H9 (cell line): ENCODE measurements at regions not wholly inside any gene's neighbourhood (a gene's known extent, or its start where the extent isn't known, plus 50 kb on each side); places are given as distances from the start of the nearest gene placed in this dataset.

Source experiments
- DNase-seq: peaks from one replicate; pipeline ENCODE4 v3.0.0-alpha.2; 2017
- H2AFZ ChIP-seq: one replicate; pipeline ENCODE4 v1.6.1; 2013; ENCODE audit warnings: mild to moderate bottlenecking, low read length, control low read depth, moderate library complexity
- H2AK5ac ChIP-seq: 2 replicates; pipeline ENCODE4 v1.6.1; 2013; ENCODE audit warnings: low read length, control low read depth, mixed read lengths; ENCODE audit not compliant: insufficient read length
- H2BK120ac ChIP-seq: one replicate; pipeline ENCODE4 v1.6.1; 2013; ENCODE audit warnings: low read depth, mild to moderate bottlenecking, low read length, control low read depth, inconsistent platforms; ENCODE audit not compliant: poor library complexity, severe bottlenecking
- H2BK12ac ChIP-seq: 2 replicates; pipeline ENCODE4 v1.6.1; 2013; ENCODE audit warnings: low read length, control low read depth, mixed read lengths, low read depth; ENCODE audit not compliant: insufficient read length
- H2BK15ac ChIP-seq: 2 replicates; pipeline ENCODE4 v1.6.1; 2013; ENCODE audit warnings: low read depth, low read length, control low read depth
- H2BK20ac ChIP-seq: one replicate; pipeline ENCODE4 v1.6.1; 2013; ENCODE audit warnings: low read depth, mild to moderate bottlenecking, low read length, control low read depth, inconsistent platforms; ENCODE audit not compliant: poor library complexity, severe bottlenecking
- H2BK5ac ChIP-seq: 2 replicates; pipeline ENCODE4 v1.6.1; 2013; ENCODE audit warnings: low read length, control low read depth, mixed read lengths; ENCODE audit not compliant: insufficient read length
- H3K14ac ChIP-seq: 2 replicates; pipeline ENCODE4 v1.6.1; 2013; ENCODE audit warnings: low read length, control low read depth; ENCODE audit not compliant: insufficient read depth
- H3K18ac ChIP-seq: 2 replicates; pipeline ENCODE4 v1.6.1; 2013; ENCODE audit warnings: low read depth, mild to moderate bottlenecking, mixed read lengths, low read length, control low read depth; ENCODE audit not compliant: insufficient read length
- H3K23ac ChIP-seq: 2 replicates; pipeline ENCODE4 v1.6.1; 2013; ENCODE audit warnings: low read length, control low read depth, mixed read lengths, low read depth; ENCODE audit not compliant: insufficient read length
- H3K23me2 ChIP-seq: 2 replicates; pipeline ENCODE4 v1.6.1; 2013; ENCODE audit warnings: low read depth, mild to moderate bottlenecking, mixed read lengths, low read length, control low read depth; ENCODE audit not compliant: insufficient read length, poor library complexity, severe bottlenecking
- H3K27ac ChIP-seq: 2 replicates; pipeline ENCODE4 v1.5.1; 2013; ENCODE audit warnings: low read length, control low read depth, mixed read lengths, low read depth; ENCODE audit not compliant: insufficient read length
- H3K27me3 ChIP-seq: 2 replicates; pipeline ENCODE4 v1.6.1; 2013; ENCODE audit warnings: low read length, control low read depth, inconsistent platforms; ENCODE audit not compliant: insufficient read depth
- H3K4ac ChIP-seq: 2 replicates; pipeline ENCODE4 v1.6.1; 2013; ENCODE audit warnings: low read depth, mild to moderate bottlenecking, control low read depth, inconsistent platforms, low read length, moderate library complexity
- H3K4me1 ChIP-seq: 2 replicates; pipeline ENCODE4 v1.6.1; 2013; ENCODE audit warnings: low read length, control low read depth, inconsistent platforms; ENCODE audit not compliant: insufficient read depth
- H3K4me2 ChIP-seq: 2 replicates; pipeline ENCODE4 v1.6.1; 2013; ENCODE audit warnings: low read length, control low read depth, mixed read lengths; ENCODE audit not compliant: insufficient read length, insufficient read depth
- H3K56ac ChIP-seq: 2 replicates; pipeline ENCODE4 v1.6.1; 2013; ENCODE audit warnings: low read depth, mild to moderate bottlenecking, mixed read lengths, low read length, control low read depth; ENCODE audit not compliant: insufficient read length
- H3K79me1 ChIP-seq: 2 replicates; pipeline ENCODE4 v1.6.1; 2013; ENCODE audit warnings: low read depth, mild to moderate bottlenecking, moderate library complexity, low read length, control low read depth, inconsistent platforms; ENCODE audit not compliant: insufficient read depth, poor library complexity, severe bottlenecking
- H3K79me2 ChIP-seq: 2 replicates; pipeline ENCODE4 v1.6.1; 2013; ENCODE audit warnings: low read length, control low read depth, inconsistent platforms; ENCODE audit not compliant: insufficient read depth
- H3K9ac ChIP-seq: 2 replicates; pipeline ENCODE4 v1.6.1; 2013; ENCODE audit warnings: low read length, control low read depth, mixed read lengths; ENCODE audit not compliant: insufficient read length; ENCODE audit errors: extremely low read depth
- H3K9me3 ChIP-seq: one replicate; pipeline ENCODE4 v1.6.1; 2013; ENCODE audit warnings: low read depth, low read length, inconsistent platforms; ENCODE audit not compliant: control insufficient read depth
- H3T11ph ChIP-seq: one replicate; pipeline ENCODE4 v1.6.1; 2013; ENCODE audit warnings: mild to moderate bottlenecking, low read length, control low read depth, inconsistent platforms
- H4K20me1 ChIP-seq: one replicate; pipeline ENCODE4 v1.6.1; 2013; ENCODE audit not compliant: control insufficient read depth, insufficient read length, insufficient read depth
- H4K5ac ChIP-seq: 2 replicates; pipeline ENCODE4 v1.6.1; 2013; ENCODE audit warnings: low read depth, mild to moderate bottlenecking, mixed read lengths, low read length, control low read depth; ENCODE audit not compliant: insufficient read length
- H4K8ac ChIP-seq: replicated peaks from 2 replicates; pipeline ENCODE4 v1.6.1; 2013; ENCODE audit warnings: low read length, control low read depth, mixed read lengths, low read depth; ENCODE audit not compliant: insufficient read length
- H4K91ac ChIP-seq: 2 replicates; pipeline ENCODE4 v1.6.1; 2013; ENCODE audit warnings: low read depth, mild to moderate bottlenecking, moderate library complexity, mixed read lengths, low read length, control low read depth; ENCODE audit not compliant: insufficient read length
- H3K27ac Mint-ChIP-seq, 3 experiments: 2 replicates in 2 of 3; 3 replicates in 1 of 3; pipeline ENCODE4 v1.8.0; 2020 to 2021; ENCODE audit warnings: mixed read lengths in 3 of 3, mild to moderate bottlenecking in 1 of 3, moderate library complexity in 1 of 3
- H3K27me3 Mint-ChIP-seq: 2 replicates; pipeline ENCODE4 v1.8.0; 2021; ENCODE audit warnings: low read depth, mild to moderate bottlenecking, moderate library complexity, mixed read lengths
- H3K36me3 Mint-ChIP-seq, 3 experiments: 2 replicates in 2 of 3; 3 replicates in 1 of 3; pipeline ENCODE4 v1.8.0; 2020 to 2021; ENCODE audit warnings: low read depth in 3 of 3, mixed read lengths in 3 of 3; ENCODE audit not compliant: insufficient read depth in 1 of 3
- H3K4me1 Mint-ChIP-seq, 2 experiments: 2 replicates each; pipeline ENCODE4 v1.8.0; 2020; ENCODE audit warnings: mixed read lengths in 2 of 2
- H3K4me3 Mint-ChIP-seq, 2 experiments: 2 replicates in 1 of 2; 3 replicates in 1 of 2; pipeline ENCODE4 v1.8.0; 2020 to 2021; ENCODE audit warnings: mild to moderate bottlenecking in 2 of 2, mixed read lengths in 2 of 2, moderate library complexity in 1 of 2
- H3K9me3 Mint-ChIP-seq, 2 experiments: 2 replicates in 1 of 2; 3 replicates in 1 of 2; pipeline ENCODE4 v1.8.0; 2020; ENCODE audit warnings: mild to moderate bottlenecking in 2 of 2, mixed read lengths in 2 of 2, moderate library complexity in 1 of 2
- WGBS: extraction: QIAGEN DNeasy Blood & Tissue Kit; methylation state at CpG from one replicate; pipeline ENCODE4 v1.1.7; 2013; ENCODE audit warnings: missing lambda C conversion rate, low lambda C conversion rate, mixed read lengths; ENCODE audit not compliant: insufficient read length; ENCODE audit errors: extremely low coverage; 5-methylcytosine and 5-hydroxymethylcytosine counted together
- TF ChIP-seq, protein P1 (sequence below): fragments of 200-600 bp; sonication (generic); conservative IDR thresholded peaks from 3 replicates; pipeline ENCODE4 v1.8.0; 2021; ENCODE audit warnings: antibody characterized with exemption, mild to moderate bottlenecking

DNA sequence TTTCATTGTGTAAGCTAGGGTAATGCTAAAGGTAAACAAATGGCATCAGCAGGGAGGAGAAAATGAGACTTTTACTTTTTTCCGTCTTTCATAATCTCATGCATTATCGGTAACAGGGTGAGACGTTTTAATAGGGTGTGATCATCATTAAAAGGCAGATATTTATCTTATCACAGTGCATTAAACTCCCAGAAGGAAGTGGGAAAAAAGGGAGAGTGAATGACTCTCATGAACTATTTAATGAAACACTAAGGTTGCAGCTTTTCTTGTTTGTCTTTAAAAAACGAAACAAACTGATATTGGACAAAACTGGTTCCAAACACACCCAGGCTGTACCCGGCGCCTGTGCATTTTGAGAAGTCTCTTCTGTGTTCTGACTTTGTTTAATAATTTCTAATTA, 1936.8 kb upstream of the PIK3C3 start:
- H2BK15ac ChIP-seq = no peak overlapping the region

More for the DNA sequence above, 1936.8 kb upstream of the PIK3C3 start:
- H3K9ac ChIP-seq = no peak overlapping the region
- Mint-ChIP-seq H3K27ac (peak overlapping the region in 2 of 3 experiments; percentile 10 to 91; a peak in 4 of 7 replicates), H3K4me3 (no peak overlapping the region), H3K27me3 (no peaks in the 10 kb centered on the region), H3K9me3 (no peaks in the 10 kb centered on the region), H3K4me1 (peaks cover 48 to 50% of the 10 kb centered on the region in 2 experiments), H3K36me3 (no peaks in the 10 kb centered on the region)
- H3K9me3 ChIP-seq = no peaks in the 10 kb centered on the region
- TF ChIP-seq, protein P1, sequence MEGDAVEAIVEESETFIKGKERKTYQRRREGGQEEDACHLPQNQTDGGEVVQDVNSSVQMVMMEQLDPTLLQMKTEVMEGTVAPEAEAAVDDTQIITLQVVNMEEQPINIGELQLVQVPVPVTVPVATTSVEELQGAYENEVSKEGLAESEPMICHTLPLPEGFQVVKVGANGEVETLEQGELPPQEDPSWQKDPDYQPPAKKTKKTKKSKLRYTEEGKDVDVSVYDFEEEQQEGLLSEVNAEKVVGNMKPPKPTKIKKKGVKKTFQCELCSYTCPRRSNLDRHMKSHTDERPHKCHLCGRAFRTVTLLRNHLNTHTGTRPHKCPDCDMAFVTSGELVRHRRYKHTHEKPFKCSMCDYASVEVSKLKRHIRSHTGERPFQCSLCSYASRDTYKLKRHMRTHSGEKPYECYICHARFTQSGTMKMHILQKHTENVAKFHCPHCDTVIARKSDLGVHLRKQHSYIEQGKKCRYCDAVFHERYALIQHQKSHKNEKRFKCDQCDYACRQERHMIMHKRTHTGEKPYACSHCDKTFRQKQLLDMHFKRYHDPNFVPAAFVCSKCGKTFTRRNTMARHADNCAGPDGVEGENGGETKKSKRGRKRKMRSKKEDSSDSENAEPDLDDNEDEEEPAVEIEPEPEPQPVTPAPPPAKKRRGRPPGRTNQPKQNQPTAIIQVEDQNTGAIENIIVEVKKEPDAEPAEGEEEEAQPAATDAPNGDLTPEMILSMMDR = no peak
- H3K79me2 ChIP-seq = no peaks in the 10 kb centered on the region
- H4K8ac ChIP-seq = no peak overlapping the region
- no peak overlapping the region for H3T11ph ChIP-seq
- H4K5ac ChIP-seq = no peak overlapping the region
- no peak overlapping the region for H2BK5ac ChIP-seq
- H3K4ac ChIP-seq = no peak overlapping the region
- no peaks in the 10 kb centered on the region for H4K20me1 ChIP-seq
- DNase-seq = no peak
- H3K4me2 ChIP-seq = no peak overlapping the region
- H3K79me1 ChIP-seq = no peaks in the 10 kb centered on the region
- no peak overlapping the region for H3K56ac ChIP-seq
- WGBS = no CpG with 5 or more reads among the region's 6 CpGs
- no peaks in the 10 kb centered on the region for H3K27me3 ChIP-seq
- H2AFZ ChIP-seq = no peak overlapping the region
- no peaks in the 10 kb centered on the region for H3K23me2 ChIP-seq
- no peak overlapping the region for H2BK12ac ChIP-seq
- H3K4me1 ChIP-seq = no peaks in the 10 kb centered on the region; the same call in 1 of the 2 replicates
- no peak overlapping the region for H2AK5ac ChIP-seq
- H2BK120ac ChIP-seq = no peak overlapping the region
- no peak overlapping the region for H4K91ac ChIP-seq
- H3K27ac ChIP-seq = no peak overlapping the region
- no peak overlapping the region for H2BK20ac ChIP-seq
- H3K14ac ChIP-seq = no peak overlapping the region
- H3K18ac ChIP-seq = no peak overlapping the region
- H3K23ac ChIP-seq = no peak overlapping the region
